Activated gamma-delta T cell treated with Interleukin-2 at 50 U/mL for 16 hours (primary cell): ENCODE measurements at regions not wholly inside any gene's neighbourhood (a gene's known extent, or its start where the extent isn't known, plus 50 kb on each side); places are given as distances from the start of the nearest gene placed in this dataset.
"Not testable (repeated sequence)": the region's sequence is repeated elsewhere in the genome, so short reads cannot be mapped to it uniquely, and the experiment has no call there.

Experiments used
- DNase-seq: peaks from one replicate; pipeline ENCODE4 v3.0.0-alpha.2; 2020

- DNase-seq = no peak
Observed at GRCh38 chr3:88000853-88001252, 58.0 kb downstream of the CGGBP1 start.

- no peak for DNase-seq
Observed at GRCh38 chr3:87997966-87998365, 60.8 kb downstream of the CGGBP1 start.

GRCh38 chr3:87997298-87997697 is 61.5 kb downstream of the CGGBP1 start:
- DNase-seq = no peak

- no peak for DNase-seq
Observed at GRCh38 chr3:87996882-87997281, 61.9 kb downstream of the CGGBP1 start.

- DNase-seq = no peak
Observed at GRCh38 chr3:87993566-87993965, 65.2 kb downstream of the CGGBP1 start.

GRCh38 chr3:87987952-87988351 is 70.9 kb downstream of the CGGBP1 start:
- no peak for DNase-seq

GRCh38 chr3:87982421-87982820 is 76.4 kb downstream of the CGGBP1 start:
- no peak for DNase-seq

- no peak for DNase-seq
Observed at GRCh38 chr3:87979527-87979926, 79.3 kb downstream of the CGGBP1 start.

- DNase-seq = no peak
Observed at GRCh38 chr3:87977765-87978164, 81.0 kb downstream of the CGGBP1 start.

- DNase-seq = no peak
Observed at GRCh38 chr3:87975716-87976115, 83.1 kb downstream of the CGGBP1 start.

GRCh38 chr3:87973906-87974305 is 84.9 kb downstream of the CGGBP1 start:
- no peak for DNase-seq

GRCh38 chr3:87969620-87970019 is 89.2 kb downstream of the CGGBP1 start:
- DNase-seq = no peak

GRCh38 chr3:87968668-87969067 is 90.1 kb downstream of the CGGBP1 start:
- no peak for DNase-seq

- DNase-seq = no peak
Observed at GRCh38 chr3:87958289-87958688, 100.5 kb downstream of the CGGBP1 start.

- DNase-seq = no peak
Observed at GRCh38 chr3:87957575-87957974, 101.2 kb downstream of the CGGBP1 start.

- no peak for DNase-seq
Observed at GRCh38 chr3:87949879-87950208, 109.0 kb downstream of the CGGBP1 start.

- no peak for DNase-seq
Observed at GRCh38 chr3:87949189-87949878, 109.5 kb downstream of the CGGBP1 start.

GRCh38 chr3:87946007-87946406 is 112.8 kb downstream of the CGGBP1 start:
- not testable (repeated sequence) for DNase-seq

GRCh38 chr3:87942256-87942655 is 116.5 kb downstream of the CGGBP1 start:
- not testable (repeated sequence) for DNase-seq

- DNase-seq = no peak
Observed at GRCh38 chr3:87924485-87924884, 134.3 kb downstream of the CGGBP1 start.

GRCh38 chr3:87920549-87920948 is 138.3 kb downstream of the CGGBP1 start:
- no peak for DNase-seq

- no peak for DNase-seq
Observed at GRCh38 chr3:87901141-87901540, 157.7 kb downstream of the CGGBP1 start.

- no peak for DNase-seq
Observed at GRCh38 chr3:87900061-87900460, 158.7 kb downstream of the CGGBP1 start.

- DNase-seq = no peak
Observed at GRCh38 chr3:87898971-87899370, 159.8 kb downstream of the CGGBP1 start.

GRCh38 chr3:87895983-87896382 is 162.8 kb downstream of the CGGBP1 start:
- no peak for DNase-seq

- DNase-seq = no peak
Observed at GRCh38 chr3:87873136-87873535, 185.7 kb downstream of the CGGBP1 start.
